ENCODE measurements at regions not wholly inside any gene's neighbourhood (a gene's known extent, or its start where the extent isn't known, plus 50 kb on each side); places are given as distances from the start of the nearest gene placed in this dataset.

- H3K36me3 ChIP-seq (ENCODE audit: insufficient read depth) = no peaks in the 10 kb centered on the region
- no peak overlapping the region for H2AFZ ChIP-seq
- Mint-ChIP-seq H3K4me1 (no peaks in the 10 kb centered on the region), H3K9me3 (peaks cover 3% of the 10 kb centered on the region; the same call in 1 of the 3 replicates), H3K27me3 (ENCODE audit: insufficient read depth, low read depth, poor library complexity) (peaks cover 16% of the 10 kb centered on the region), H3K36me3 (ENCODE audit: low read depth) (no peaks in the 10 kb centered on the region), H3K27ac (no peak overlapping the region), H3K4me3 (no peak overlapping the region)
- TF ChIP-seq EZH2 (IDR thresholded peaks at IDR 0.05; ENCODE audit: low read depth, unreplicated experiment) = no peak
- no peak for TF ChIP-seq NANOG (IDR thresholded peaks at IDR 0.05; ENCODE audit: borderline replicate concordance)
- TF ChIP-seq REST (IDR thresholded peaks at IDR 0.05; ENCODE audit: unreplicated experiment) = no peak
- no peak for TF ChIP-seq ETS1 (IDR thresholded peaks at IDR 0.05)
- no peak for TF ChIP-seq ZNF114 (CRISPR knock-in tag; IDR thresholded peaks at IDR 0.05)
- no peak for TF ChIP-seq CREB1 (CRISPR knock-in tag; IDR thresholded peaks at IDR 0.05; ENCODE audit: low read depth)
- TF ChIP-seq ZNF331 (CRISPR knock-in tag; IDR thresholded peaks at IDR 0.05; ENCODE audit: low read depth) = no peak
- TF ChIP-seq STAT1 (IDR thresholded peaks at IDR 0.05; ENCODE audit: unreplicated experiment) = no peak
- no peak for TF ChIP-seq EZH2phosphoT487 (IDR thresholded peaks at IDR 0.05; ENCODE audit: unreplicated experiment)
- no peak for TF ChIP-seq CTCF (conservative IDR thresholded peaks at IDR 0.05; ENCODE audit: low read depth in 2 of 2)
- no peak for TF ChIP-seq JUNB (IDR thresholded peaks at IDR 0.05; ENCODE audit: unreplicated experiment)
- no peak for TF ChIP-seq ZNF462 (CRISPR knock-in tag; IDR thresholded peaks at IDR 0.05)
- no peak for TF ChIP-seq POLR2AphosphoS5 (IDR thresholded peaks at IDR 0.05; ENCODE audit: low read depth)
- H3K9me2 ChIP-seq (ENCODE audit: insufficient read depth) = no peaks in the 10 kb centered on the region
- H3K4me3 ChIP-seq = no peak overlapping the region
- no peaks in the 10 kb centered on the region for H3F3A ChIP-seq (replicated peaks; ENCODE audit: low read depth)
- no peaks in the 10 kb centered on the region for H3K4me1 ChIP-seq (ENCODE audit: insufficient read depth)
- H3K4me2 ChIP-seq = no peak overlapping the region
- ATAC-seq = no peak
- no peaks in the 10 kb centered on the region for H4K20me1 ChIP-seq (replicated peaks; ENCODE audit: insufficient read depth)
- H3K27me3 ChIP-seq (ENCODE audit: insufficient read depth) = no peaks in the 10 kb centered on the region
- no peaks in the 10 kb centered on the region for H3K79me2 ChIP-seq (replicated peaks; ENCODE audit: insufficient read depth)
- no peak overlapping the region for H3K27ac ChIP-seq (ENCODE audit: low read depth)
- DNase-seq (ENCODE audit: low spot score) = no peak
Measured at GRCh38 chr5:2095011-2095410, 212.3 kb upstream of the IRX4 start.

Measured in GM23338 (cell line).